Omental fat pad (tissue), 3 donors: ENCODE measurements at regions not wholly inside any gene's neighbourhood (a gene's known extent, or its start where the extent isn't known, plus 50 kb on each side); places are given as distances from the start of the nearest gene placed in this dataset.

Source experiments
- ATAC-seq: fragments of 150-250 bp; one replicate; pipeline ENCODE4 v1.9.1; 2016; ENCODE audit warnings: mild to moderate bottlenecking, moderate library complexity; ENCODE audit not compliant: low FRiP score
- DNase-seq: peaks from one replicate; pipeline ENCODE4 v3.0.0-alpha.2; 2019; ENCODE audit warnings: low spot score
- TF ChIP-seq, protein P1 (sequence below), 3 donors: fragments of 450-650 bp; IDR thresholded peaks; one replicate each; pipeline ENCODE4 v1.5.1; 2016 to 2017; ENCODE audit warnings: antibody characterized with exemption in 3 of 3, mild to moderate bottlenecking in 3 of 3, moderate library complexity in 2 of 3

DNA sequence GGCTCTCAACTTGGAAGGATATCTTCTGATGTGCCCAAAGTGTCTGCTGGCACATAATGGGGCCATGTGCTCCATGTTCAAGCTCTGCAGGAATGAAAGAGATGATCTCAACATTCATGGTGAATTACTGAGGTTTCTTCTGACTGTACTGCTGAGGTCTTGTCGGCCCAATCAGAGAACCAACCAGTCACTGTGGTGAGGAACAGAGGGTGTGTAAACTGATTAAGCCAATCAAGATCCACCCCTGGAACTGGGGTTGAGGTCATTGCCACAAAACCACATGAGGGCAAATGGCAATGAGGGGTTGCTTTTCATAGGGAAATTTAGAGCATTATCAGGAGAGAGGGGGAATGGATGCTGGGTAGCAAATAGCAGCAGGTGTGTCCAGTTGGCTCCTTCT, 152.3 kb upstream of the RAG2 start:
- DNase-seq (no peak), ATAC-seq (no peak)
- TF ChIP-seq, protein P1, sequence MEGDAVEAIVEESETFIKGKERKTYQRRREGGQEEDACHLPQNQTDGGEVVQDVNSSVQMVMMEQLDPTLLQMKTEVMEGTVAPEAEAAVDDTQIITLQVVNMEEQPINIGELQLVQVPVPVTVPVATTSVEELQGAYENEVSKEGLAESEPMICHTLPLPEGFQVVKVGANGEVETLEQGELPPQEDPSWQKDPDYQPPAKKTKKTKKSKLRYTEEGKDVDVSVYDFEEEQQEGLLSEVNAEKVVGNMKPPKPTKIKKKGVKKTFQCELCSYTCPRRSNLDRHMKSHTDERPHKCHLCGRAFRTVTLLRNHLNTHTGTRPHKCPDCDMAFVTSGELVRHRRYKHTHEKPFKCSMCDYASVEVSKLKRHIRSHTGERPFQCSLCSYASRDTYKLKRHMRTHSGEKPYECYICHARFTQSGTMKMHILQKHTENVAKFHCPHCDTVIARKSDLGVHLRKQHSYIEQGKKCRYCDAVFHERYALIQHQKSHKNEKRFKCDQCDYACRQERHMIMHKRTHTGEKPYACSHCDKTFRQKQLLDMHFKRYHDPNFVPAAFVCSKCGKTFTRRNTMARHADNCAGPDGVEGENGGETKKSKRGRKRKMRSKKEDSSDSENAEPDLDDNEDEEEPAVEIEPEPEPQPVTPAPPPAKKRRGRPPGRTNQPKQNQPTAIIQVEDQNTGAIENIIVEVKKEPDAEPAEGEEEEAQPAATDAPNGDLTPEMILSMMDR (IDR thresholded peaks at IDR 0.05) = no peak

DNA sequence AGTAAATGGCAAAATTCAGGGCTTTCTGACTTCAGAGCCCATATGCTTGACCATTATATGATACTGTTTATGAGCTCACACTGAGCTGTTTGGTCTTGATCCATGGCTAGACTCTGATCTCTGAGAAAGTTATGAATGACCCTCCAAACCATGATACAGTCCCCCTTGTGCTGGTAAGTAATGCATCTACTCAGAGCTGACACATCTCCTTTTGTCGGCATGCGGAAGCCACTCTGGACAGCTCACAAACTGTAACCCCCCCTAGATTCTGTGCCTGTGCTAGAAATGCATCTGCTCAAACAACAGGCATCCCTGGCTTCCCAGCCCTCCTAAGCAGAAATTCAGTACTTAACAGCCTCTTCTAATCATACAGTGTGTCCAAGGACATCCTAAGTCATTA, 150.8 kb upstream of the RAG2 start:
- ATAC-seq (no peak), DNase-seq (no peak)
- TF ChIP-seq, protein P1 (IDR thresholded peaks at IDR 0.05) = no peak

DNA sequence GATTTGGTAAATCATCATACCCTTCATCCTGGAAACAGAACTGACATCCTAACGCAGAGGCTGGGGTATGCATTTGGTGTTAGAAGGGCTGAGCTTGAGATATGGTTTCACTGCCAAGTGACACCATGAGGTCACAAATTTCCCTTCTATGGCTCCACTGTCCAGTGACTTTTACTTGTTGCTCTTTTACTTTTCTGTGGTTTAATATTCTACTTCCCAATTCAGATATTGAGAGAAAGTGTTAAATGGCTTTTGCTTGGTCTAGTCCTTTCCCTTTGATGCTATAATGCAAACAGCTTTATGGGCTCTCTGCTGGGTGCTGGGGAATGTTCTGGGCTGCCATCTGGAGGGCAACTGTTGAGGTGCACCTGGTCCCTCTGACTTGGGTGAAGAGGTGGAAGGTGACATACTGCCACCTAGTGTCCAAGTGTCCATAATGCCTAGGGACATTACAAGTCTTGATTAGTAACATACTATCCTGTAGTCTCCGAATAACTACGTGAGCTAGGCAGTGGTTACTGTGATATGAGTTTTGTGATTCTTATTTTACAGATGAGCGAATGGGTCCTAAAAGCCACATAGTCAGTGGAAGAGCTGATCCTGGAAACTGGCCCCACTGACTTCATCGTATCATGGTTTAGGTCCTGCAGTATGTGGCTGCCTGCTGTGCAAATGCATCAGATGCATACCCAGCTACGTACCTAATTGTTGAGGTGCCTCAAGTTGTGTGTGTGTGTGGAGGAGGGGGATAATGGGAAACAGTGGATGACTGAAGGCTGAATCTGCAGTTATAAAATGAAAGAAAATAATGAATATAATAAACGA, 149.1 kb upstream of the RAG2 start:
- TF ChIP-seq, protein P1 (IDR thresholded peaks at IDR 0.05) = peak in 1 of 3 donors; percentile 73
- peak; percentile 94 for ATAC-seq

DNA sequence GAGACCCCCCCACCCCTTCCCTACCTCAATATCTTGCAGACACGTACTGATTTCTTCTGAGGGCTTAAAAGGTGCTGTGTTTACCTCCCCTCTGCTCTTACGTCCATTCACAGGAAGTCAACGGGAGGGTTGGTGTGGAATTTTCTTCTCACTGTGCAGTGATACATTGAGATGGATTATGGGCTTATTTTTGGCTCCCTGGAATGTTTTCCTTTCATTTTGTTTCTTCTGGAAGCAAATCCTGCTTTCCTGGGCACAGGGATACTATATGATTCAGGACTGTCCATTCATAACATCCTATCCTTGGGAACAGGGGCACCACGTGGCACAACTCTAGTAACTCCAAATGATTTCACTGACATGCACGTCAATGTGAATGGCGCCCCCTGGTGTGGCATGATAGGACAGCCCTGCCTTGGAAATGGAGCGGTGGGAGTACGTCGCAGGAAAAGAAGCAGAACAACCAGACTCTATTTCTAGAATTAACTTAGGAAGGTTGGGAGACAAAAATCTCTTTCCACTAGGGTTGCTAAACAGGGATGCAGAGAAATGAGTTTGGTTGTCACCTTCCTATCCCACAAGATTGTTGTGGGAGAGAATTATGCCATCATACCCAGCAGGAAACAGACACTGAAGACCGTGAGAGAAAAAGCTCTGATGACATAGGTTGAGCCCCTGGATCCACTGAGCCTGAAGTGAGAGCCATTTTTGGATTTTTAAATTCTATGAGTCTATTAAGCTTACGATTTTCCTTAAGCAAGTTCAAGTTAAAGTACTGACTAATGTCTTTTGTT, 146.5 kb upstream of the RAG2 start:
- peak; percentile 79 for DNase-seq

More for the DNA sequence above, 149.1 kb upstream of the RAG2 start:
- DNase-seq = no peak

DNA sequence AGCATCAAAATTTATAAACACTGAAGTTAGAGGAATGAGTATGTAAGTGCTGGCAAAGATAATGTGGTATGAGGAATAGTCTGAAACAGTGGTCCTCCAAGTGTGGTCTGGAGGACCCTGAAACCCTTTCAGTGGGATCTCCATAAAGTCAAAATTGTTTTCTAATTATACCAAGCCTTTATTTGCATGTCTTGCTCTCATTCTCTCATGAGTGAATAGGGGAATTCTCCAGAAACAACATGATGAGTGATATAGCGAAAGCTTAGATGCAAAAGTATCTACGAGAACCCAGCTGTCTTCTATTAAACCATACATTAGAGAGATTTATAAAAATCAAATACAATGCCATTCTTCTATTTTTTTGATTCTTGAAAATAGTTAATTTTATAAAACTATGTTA, 145.0 kb upstream of the RAG2 start:
- no peak for ATAC-seq
- no peak for DNase-seq
- TF ChIP-seq, protein P1 (IDR thresholded peaks at IDR 0.05) = no peak

More for the DNA sequence above, 146.5 kb upstream of the RAG2 start:
- ATAC-seq = no peak
- TF ChIP-seq, protein P1 (IDR thresholded peaks at IDR 0.05) = no peak

DNA sequence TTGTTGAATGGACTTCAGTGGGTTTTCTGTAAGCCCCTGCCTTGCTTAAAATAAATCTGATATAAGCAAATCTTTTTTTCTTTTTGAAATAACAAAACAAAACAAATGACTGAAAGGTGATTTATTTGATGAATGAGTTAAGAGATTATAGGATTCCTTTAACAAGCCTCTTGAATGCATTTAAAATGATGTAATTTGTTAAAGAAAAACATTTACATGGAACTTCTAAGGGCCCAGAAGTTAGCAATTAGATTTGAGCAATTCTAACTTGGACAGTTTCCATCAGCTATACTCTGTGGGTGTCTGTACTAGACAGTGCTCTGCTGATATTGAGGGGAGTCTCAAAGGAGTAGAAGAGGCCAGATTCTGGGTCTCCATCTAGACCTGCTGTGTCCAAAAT, 143.5 kb upstream of the RAG2 start:
- DNase-seq (no peak), ATAC-seq (no peak)
- TF ChIP-seq, protein P1 (IDR thresholded peaks at IDR 0.05) = no peak
